ENCODE measurements at regions not wholly inside any gene's neighbourhood (a gene's known extent, or its start where the extent isn't known, plus 50 kb on each side); places are given as distances from the start of the nearest gene placed in this dataset.

DNA sequence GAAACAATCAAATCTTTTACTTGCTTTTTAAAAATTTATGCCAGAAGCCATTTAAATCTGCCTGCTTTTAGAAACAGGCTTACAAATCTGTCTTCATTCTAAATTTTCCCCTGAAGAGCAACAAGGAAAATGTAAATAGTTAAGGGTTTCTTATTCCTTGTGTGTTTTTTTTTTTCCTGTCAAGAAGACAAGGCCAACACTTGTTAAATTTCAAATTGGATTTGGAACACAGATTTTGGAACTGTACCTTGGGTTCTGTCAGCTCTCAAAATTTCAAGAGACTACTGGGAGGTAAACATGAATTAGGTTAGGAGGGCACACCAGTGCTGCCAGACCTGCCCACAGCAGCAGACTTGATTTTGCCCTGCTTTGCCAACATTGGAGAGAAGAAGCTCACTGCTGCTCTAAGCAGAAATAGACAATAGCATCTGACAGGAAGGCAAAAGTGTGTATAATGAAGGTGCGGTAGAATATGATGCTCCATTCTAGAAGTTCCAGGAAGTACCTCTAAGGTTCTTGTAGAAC lies 121.7 kb downstream of the NHLRC3 start:
- no peak for TF ChIP-seq CTCF (IDR thresholded peaks at IDR 0.05)
- TF ChIP-seq POLR2A (IDR thresholded peaks at IDR 0.05), result no peak

All from adrenal gland (tissue), 5 donors.